GM12891 (cell line): ENCODE measurements at regions not wholly inside any gene's neighbourhood (a gene's known extent, or its start where the extent isn't known, plus 50 kb on each side); places are given as distances from the start of the nearest gene placed in this dataset.

ENCODE experiments used
- PAX5 ChIP-seq: IDR thresholded peaks from 2 replicates; pipeline ENCODE4 v1.6.1; 2011; ENCODE audit warnings: low read length, moderate library complexity, mild to moderate bottlenecking; ENCODE audit not compliant: insufficient read depth, severe bottlenecking
- POLR2A ChIP-seq: IDR thresholded peaks from 2 replicates; pipeline ENCODE4 v1.6.1; 2011; ENCODE audit warnings: low read depth, low read length, control low read depth
- POLR2AphosphoS5 ChIP-seq: IDR thresholded peaks from 2 replicates; pipeline ENCODE4 v1.6.1; 2011; ENCODE audit warnings: low read depth, low read length, control low read depth
- TAF1 ChIP-seq: IDR thresholded peaks from 2 replicates; pipeline ENCODE4 v1.6.1; 2011; ENCODE audit warnings: low read depth, low read length, control low read depth

DNA sequence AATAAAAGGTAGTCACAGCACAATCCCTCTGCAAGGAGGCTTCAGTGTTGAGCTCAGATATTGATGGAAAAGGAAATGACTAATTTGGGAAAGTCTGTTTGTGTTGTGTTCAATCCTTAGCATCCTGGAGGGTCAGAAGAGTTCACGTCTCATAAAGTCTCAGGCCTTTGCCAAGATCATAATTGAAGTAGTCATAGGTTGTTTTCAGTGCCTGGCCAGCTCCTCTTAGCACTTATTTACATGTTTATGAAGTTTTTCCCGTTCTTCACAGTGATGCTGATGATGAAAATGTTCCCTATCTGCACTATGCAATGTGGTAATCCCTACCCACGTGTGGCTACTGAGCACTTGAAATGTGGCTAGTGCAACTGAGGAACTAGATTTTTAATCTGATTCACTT lies 61.6 kb upstream of the TGFBR2 start:
- no peak for TF ChIP-seq POLR2A
- TF ChIP-seq POLR2AphosphoS5, result no peak
- no peak for TF ChIP-seq PAX5
- TF ChIP-seq TAF1, result no peak
